ENCODE measurements at regions not wholly inside any gene's neighbourhood (a gene's known extent, or its start where the extent isn't known, plus 50 kb on each side); places are given as distances from the start of the nearest gene placed in this dataset.

DNA sequence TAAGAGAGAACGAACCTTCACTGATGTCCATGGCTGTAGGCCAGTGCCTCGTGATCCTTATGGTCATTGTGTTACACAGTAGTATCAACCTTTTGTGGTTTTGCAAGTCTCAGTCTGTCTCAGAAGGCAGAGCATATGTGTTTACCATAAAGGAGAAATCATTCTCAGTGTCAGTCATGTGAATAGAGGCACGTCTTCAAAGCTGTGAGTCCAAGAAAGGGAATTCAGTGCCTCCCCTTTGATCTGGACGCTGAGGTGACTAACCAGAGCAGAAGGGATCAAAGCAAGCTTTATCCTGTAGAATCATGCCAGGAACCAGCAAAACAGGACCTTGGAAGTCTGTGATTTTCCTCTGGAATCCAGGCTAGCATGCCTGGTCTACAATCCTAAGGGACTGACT, 433.9 kb downstream of the DNAH5 start (continued):
- TF ChIP-seq ZNF532 (CRISPR knock-in tag; IDR thresholded peaks at IDR 0.05; ENCODE audit: borderline replicate concordance) (no peak), TP53 (CRISPR knock-in tag; IDR thresholded peaks at IDR 0.05) (no peak), TEAD1 (CRISPR knock-in tag; IDR thresholded peaks at IDR 0.05) (no peak), NFYB (CRISPR knock-in tag; conservative IDR thresholded peaks at IDR 0.05; ENCODE audit: low read depth) (no peak), SMAD4 (CRISPR knock-in tag; IDR thresholded peaks at IDR 0.05) (no peak), IRF1 (CRISPR knock-in tag; IDR thresholded peaks at IDR 0.05) (no peak), ZNF416 (CRISPR knock-in tag; IDR thresholded peaks at IDR 0.05) (no peak), ZNF671 (CRISPR knock-in tag; IDR thresholded peaks at IDR 0.05) (no peak), ELF4 (CRISPR knock-in tag; IDR thresholded peaks at IDR 0.05; ENCODE audit: low read depth) (no peak), SMAD3 (CRISPR knock-in tag; IDR thresholded peaks at IDR 0.05; ENCODE audit: borderline replicate concordance) (no peak)
- TF ChIP-seq, protein P1, sequence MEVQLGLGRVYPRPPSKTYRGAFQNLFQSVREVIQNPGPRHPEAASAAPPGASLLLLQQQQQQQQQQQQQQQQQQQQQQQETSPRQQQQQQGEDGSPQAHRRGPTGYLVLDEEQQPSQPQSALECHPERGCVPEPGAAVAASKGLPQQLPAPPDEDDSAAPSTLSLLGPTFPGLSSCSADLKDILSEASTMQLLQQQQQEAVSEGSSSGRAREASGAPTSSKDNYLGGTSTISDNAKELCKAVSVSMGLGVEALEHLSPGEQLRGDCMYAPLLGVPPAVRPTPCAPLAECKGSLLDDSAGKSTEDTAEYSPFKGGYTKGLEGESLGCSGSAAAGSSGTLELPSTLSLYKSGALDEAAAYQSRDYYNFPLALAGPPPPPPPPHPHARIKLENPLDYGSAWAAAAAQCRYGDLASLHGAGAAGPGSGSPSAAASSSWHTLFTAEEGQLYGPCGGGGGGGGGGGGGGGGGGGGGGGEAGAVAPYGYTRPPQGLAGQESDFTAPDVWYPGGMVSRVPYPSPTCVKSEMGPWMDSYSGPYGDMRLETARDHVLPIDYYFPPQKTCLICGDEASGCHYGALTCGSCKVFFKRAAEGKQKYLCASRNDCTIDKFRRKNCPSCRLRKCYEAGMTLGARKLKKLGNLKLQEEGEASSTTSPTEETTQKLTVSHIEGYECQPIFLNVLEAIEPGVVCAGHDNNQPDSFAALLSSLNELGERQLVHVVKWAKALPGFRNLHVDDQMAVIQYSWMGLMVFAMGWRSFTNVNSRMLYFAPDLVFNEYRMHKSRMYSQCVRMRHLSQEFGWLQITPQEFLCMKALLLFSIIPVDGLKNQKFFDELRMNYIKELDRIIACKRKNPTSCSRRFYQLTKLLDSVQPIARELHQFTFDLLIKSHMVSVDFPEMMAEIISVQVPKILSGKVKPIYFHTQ (CRISPR knock-in tag; IDR thresholded peaks at IDR 0.05): no peak
- TF ChIP-seq, protein P2, sequence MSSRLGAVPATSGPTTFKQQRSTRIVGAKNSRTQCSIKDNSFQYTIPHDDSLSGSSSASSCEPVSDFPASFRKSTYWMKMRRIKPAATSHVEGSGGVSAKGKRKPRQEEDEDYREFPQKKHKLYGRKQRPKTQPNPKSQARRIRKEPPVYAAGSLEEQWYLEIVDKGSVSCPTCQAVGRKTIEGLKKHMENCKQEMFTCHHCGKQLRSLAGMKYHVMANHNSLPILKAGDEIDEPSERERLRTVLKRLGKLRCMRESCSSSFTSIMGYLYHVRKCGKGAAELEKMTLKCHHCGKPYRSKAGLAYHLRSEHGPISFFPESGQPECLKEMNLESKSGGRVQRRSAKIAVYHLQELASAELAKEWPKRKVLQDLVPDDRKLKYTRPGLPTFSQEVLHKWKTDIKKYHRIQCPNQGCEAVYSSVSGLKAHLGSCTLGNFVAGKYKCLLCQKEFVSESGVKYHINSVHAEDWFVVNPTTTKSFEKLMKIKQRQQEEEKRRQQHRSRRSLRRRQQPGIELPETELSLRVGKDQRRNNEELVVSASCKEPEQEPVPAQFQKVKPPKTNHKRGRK (CRISPR knock-in tag; IDR thresholded peaks at IDR 0.05; ENCODE audit: borderline replicate concordance): no peak

DNA sequence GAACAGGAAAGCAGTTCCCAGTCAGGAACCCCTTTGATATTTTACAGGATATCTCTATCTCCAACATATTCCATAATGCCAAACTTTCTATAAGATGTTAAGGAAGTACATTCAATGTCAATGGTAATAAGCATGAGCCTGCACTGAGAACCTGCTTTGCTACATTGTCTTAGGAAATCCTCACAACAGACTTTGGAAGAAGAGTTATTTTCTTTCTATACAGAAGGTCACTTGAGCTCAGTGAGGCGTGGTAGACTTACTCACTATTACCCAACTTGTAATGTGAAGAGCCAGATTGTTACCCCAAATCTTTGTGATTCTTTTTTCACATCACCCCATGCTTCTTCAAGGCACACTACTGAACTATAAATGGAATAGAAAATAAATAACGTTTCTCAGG, 435.9 kb downstream of the DNAH5 start:
- Mint-ChIP-seq H3K4me3 (no peak overlapping the region), H3K36me3 (no peaks in the 10 kb centered on the region), H3K4me1 (peaks cover 7% of the 10 kb centered on the region; the same call in 1 of the 2 replicates), H3K9me3 (peaks cover 2% of the 10 kb centered on the region), H3K27ac (no peak overlapping the region), H3K27me3 (ENCODE audit: low read depth) (no peaks in the 10 kb centered on the region; the same call in 1 of the 2 replicates)
- CTCF ChIA-PET: no interaction called here
- TF ChIP-seq SP1 (CRISPR knock-in tag; conservative IDR thresholded peaks at IDR 0.05) (no peak), PRDM15 (CRISPR knock-in tag; IDR thresholded peaks at IDR 0.05) (no peak)
- TF ChIP-seq, protein P3, sequence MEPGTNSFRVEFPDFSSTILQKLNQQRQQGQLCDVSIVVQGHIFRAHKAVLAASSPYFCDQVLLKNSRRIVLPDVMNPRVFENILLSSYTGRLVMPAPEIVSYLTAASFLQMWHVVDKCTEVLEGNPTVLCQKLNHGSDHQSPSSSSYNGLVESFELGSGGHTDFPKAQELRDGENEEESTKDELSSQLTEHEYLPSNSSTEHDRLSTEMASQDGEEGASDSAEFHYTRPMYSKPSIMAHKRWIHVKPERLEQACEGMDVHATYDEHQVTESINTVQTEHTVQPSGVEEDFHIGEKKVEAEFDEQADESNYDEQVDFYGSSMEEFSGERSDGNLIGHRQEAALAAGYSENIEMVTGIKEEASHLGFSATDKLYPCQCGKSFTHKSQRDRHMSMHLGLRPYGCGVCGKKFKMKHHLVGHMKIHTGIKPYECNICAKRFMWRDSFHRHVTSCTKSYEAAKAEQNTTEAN (CRISPR knock-in tag; IDR thresholded peaks at IDR 0.05): no peak
- DNase-seq (ENCODE audit: low spot score): no peak
- no peak for ATAC-seq
- POLR2A ChIA-PET: no interaction called here

Data from WTC11 (cell line).